Fibroblast of lung (primary cell): ENCODE measurements at regions not wholly inside any gene's neighbourhood (a gene's known extent, or its start where the extent isn't known, plus 50 kb on each side); places are given as distances from the start of the nearest gene placed in this dataset.

ENCODE experiments used
- DNase-seq, 2 donors: peaks; one replicate each; pipeline versions ENCODE4 v3.0.0 to v3.0.0-alpha.2; 2010; ENCODE audit warnings: low read depth in 2 of 2
- H2AFZ ChIP-seq: 2 replicates; pipeline ENCODE4 v1.5.1; 2012; ENCODE audit warnings: low read length, control low read depth, inconsistent platforms
- H3K27ac ChIP-seq: 2 replicates; pipeline ENCODE4 v1.5.1; 2011; ENCODE audit warnings: low read length, control low read depth; ENCODE audit not compliant: insufficient read depth
- H3K27me3 ChIP-seq: 2 replicates; pipeline ENCODE4 v1.5.1; 2011; ENCODE audit warnings: mild to moderate bottlenecking, low read length; ENCODE audit not compliant: control insufficient read depth, insufficient read depth
- H3K36me3 ChIP-seq: 2 replicates; pipeline ENCODE4 v1.5.1; 2011; ENCODE audit warnings: low read length; ENCODE audit not compliant: control insufficient read depth, insufficient read depth
- H3K4me1 ChIP-seq: 2 replicates; pipeline ENCODE4 v1.5.1; 2011; ENCODE audit warnings: low read length; ENCODE audit not compliant: control insufficient read depth, insufficient read depth; ENCODE audit errors: extremely low read depth
- H3K4me2 ChIP-seq: 2 replicates; pipeline ENCODE4 v1.5.1; 2011; ENCODE audit warnings: low read length, control low read depth; ENCODE audit not compliant: insufficient read depth; ENCODE audit errors: extremely low read depth
- H3K4me3 ChIP-seq, 4 experiments: fragments of 200-600 bp in 1 of 4; sonication (generic) in 1 of 4; replicated peaks in 1 of 4; 2 replicates each; pipeline ENCODE4 v1.5.1; 2011 to 2016; ENCODE audit warnings: low read length in 4 of 4, low read depth in 3 of 4, mild to moderate bottlenecking in 3 of 4, control low read depth in 2 of 4, inconsistent platforms in 1 of 4, mixed read lengths in 1 of 4; ENCODE audit not compliant: insufficient read depth in 1 of 4; ENCODE audit errors: control extremely low read depth in 1 of 4
- H3K79me2 ChIP-seq: 2 replicates; pipeline ENCODE4 v1.5.1; 2012; ENCODE audit warnings: mild to moderate bottlenecking, low read length, inconsistent platforms; ENCODE audit not compliant: control insufficient read depth, insufficient read depth
- H3K9ac ChIP-seq: 2 replicates; pipeline ENCODE4 v1.5.1; 2011; ENCODE audit warnings: mild to moderate bottlenecking, low read length, control low read depth; ENCODE audit not compliant: insufficient read depth
- H3K9me3 ChIP-seq: 2 replicates; pipeline ENCODE4 v1.5.1; 2012; ENCODE audit warnings: low read depth, low read length; ENCODE audit not compliant: control insufficient read depth, insufficient read depth
- H4K20me1 ChIP-seq: 2 replicates; pipeline ENCODE4 v1.5.1; 2011; ENCODE audit warnings: low read length; ENCODE audit not compliant: control insufficient read depth, insufficient read depth; ENCODE audit errors: extremely low read depth
- CTCF ChIP-seq, 2 donors: IDR thresholded peaks in 1 of 2; conservative IDR thresholded peaks in 1 of 2; 1 replicate in 1 of 2; 2 replicates in 1 of 2; pipeline ENCODE4 v1.5.1; 2011 to 2012; ENCODE audit warnings: low read length in 2 of 2, control low read depth in 1 of 2, inconsistent platforms in 1 of 2, low read depth in 1 of 2, mild to moderate bottlenecking in 1 of 2
- EZH2 ChIP-seq: IDR thresholded peaks from 2 replicates; pipeline ENCODE4 v1.5.1; 2012; ENCODE audit warnings: low read length, control low read depth, mild to moderate bottlenecking; ENCODE audit errors: missing control alignments

GRCh38 chr4:59122626-59123025 lies 2012.4 kb upstream of the IGFBP7 start:
- Histone ChIP-seq H4K20me1 (no peaks in the 10 kb centered on the region), H3K4me2 (no peak overlapping the region), H3K9ac (no peak overlapping the region), H3K27ac (no peak overlapping the region), H3K9me3 (no peaks in the 10 kb centered on the region), H3K79me2 (no peaks in the 10 kb centered on the region), H3K36me3 (no peaks in the 10 kb centered on the region), H3K4me3 (no peak overlapping the region), H2AFZ (no peak overlapping the region), H3K4me1 (no peaks in the 10 kb centered on the region), H3K27me3 (no peaks in the 10 kb centered on the region)
- TF ChIP-seq CTCF (conservative IDR thresholded peaks at IDR 0.05 in 1 of 2, IDR thresholded peaks at IDR 0.05 in 1 of 2; ENCODE audit: low read depth in 1 of 2, low read length in 2 of 2): no peak
- no peak for TF ChIP-seq EZH2
- no peak for DNase-seq

- no peak for DNase-seq
- no peaks in the 10 kb centered on the region for H3K79me2 ChIP-seq
- H3K9ac ChIP-seq: no peak overlapping the region
- H3K36me3 ChIP-seq: no peaks in the 10 kb centered on the region
- no peaks in the 10 kb centered on the region for H3K9me3 ChIP-seq
- no peak overlapping the region for H3K27ac ChIP-seq
- H2AFZ ChIP-seq: no peak overlapping the region
- TF ChIP-seq CTCF (conservative IDR thresholded peaks at IDR 0.05 in 1 of 2, IDR thresholded peaks at IDR 0.05 in 1 of 2; ENCODE audit: low read depth in 1 of 2, low read length in 2 of 2) (no peak), EZH2 (no peak)
- H4K20me1 ChIP-seq: no peaks in the 10 kb centered on the region
- no peak overlapping the region for H3K4me2 ChIP-seq
- no peaks in the 10 kb centered on the region for H3K27me3 ChIP-seq
- H3K4me1 ChIP-seq: no peaks in the 10 kb centered on the region
- H3K4me3 ChIP-seq: no peak overlapping the region
Measured at GRCh38 chr4:59126159-59126558, 2016.0 kb upstream of the IGFBP7 start.

GRCh38 chr4:59127006-59127405 lies 2016.8 kb upstream of the IGFBP7 start:
- DNase-seq: no peak
- Histone ChIP-seq H3K9me3 (no peaks in the 10 kb centered on the region), H3K79me2 (no peaks in the 10 kb centered on the region)

More at GRCh38 chr4:59127006-59127405, 2016.8 kb upstream of the IGFBP7 start:
- TF ChIP-seq EZH2: no peak
- TF ChIP-seq CTCF (conservative IDR thresholded peaks at IDR 0.05 in 1 of 2, IDR thresholded peaks at IDR 0.05 in 1 of 2; ENCODE audit: low read depth in 1 of 2, low read length in 2 of 2): no peak
- Histone ChIP-seq H3K9ac (no peak overlapping the region), H2AFZ (no peak overlapping the region), H3K27me3 (no peaks in the 10 kb centered on the region), H4K20me1 (no peaks in the 10 kb centered on the region), H3K36me3 (no peaks in the 10 kb centered on the region), H3K4me1 (no peaks in the 10 kb centered on the region), H3K4me3 (no peak overlapping the region), H3K4me2 (no peak overlapping the region), H3K27ac (no peak overlapping the region)
